Endothelial cell of umbilical vein (primary cell): ENCODE measurements at regions not wholly inside any gene's neighbourhood (a gene's known extent, or its start where the extent isn't known, plus 50 kb on each side); places are given as distances from the start of the nearest gene placed in this dataset.

ENCODE experiments used
- BruUV-seq: library from RNA; stranded (reverse); fragments of 400-500 nt; replicated peaks from 2 replicates; lab custom pipeline; 2021; lab: Mats Ljungman, UMichigan
- CTCF ChIA-PET: fragments of 300-600, 350-600 bp; sonication (Branson Sonifier 250); formaldehyde crosslinking; loops from one replicate; lab custom pipeline; 2021; ENCODE audit warnings: antibody characterized with exemption, inconsistent platforms; lab: Charles Lee
- POLR2A ChIA-PET: fragments of 300-600, 350-600 bp; sonication (Branson Sonifier 250); formaldehyde crosslinking; loops from one replicate; lab custom pipeline; 2021; ENCODE audit warnings: antibody characterized with exemption, inconsistent platforms; lab: Charles Lee
- DNase-seq: peaks from one replicate; pipeline ENCODE4 v3.0.0-alpha.2; 2011; ENCODE audit warnings: low read depth, low spot score
- FAIRE-seq: peaks from 2 replicates; lab custom pipeline; 2011; peaks lifted over from hg19 to GRCh38; lab: Jason Lieb, UNC
- H2AFZ ChIP-seq: 2 replicates; pipeline ENCODE4 v1.6.0; 2012; ENCODE audit warnings: low read depth, low read length, control low read depth, inconsistent platforms
- H3K27ac ChIP-seq: 2 replicates; pipeline ENCODE4 v1.5.1; 2011; ENCODE audit warnings: low read depth, mild to moderate bottlenecking, control low read depth, low read length, moderate library complexity; ENCODE audit not compliant: insufficient read depth
- H3K27me3 ChIP-seq, 2 experiments: 2 replicates each; pipeline versions ENCODE4 v1.6.0 to v1.6.1; 2011; ENCODE audit warnings: low read length in 2 of 2, mixed read lengths in 1 of 2; ENCODE audit not compliant: control insufficient read depth in 2 of 2, insufficient read depth in 2 of 2
- H3K36me3 ChIP-seq, 2 experiments: 2 replicates in 1 of 2; 3 replicates in 1 of 2; pipeline ENCODE4 v1.5.1; 2011; ENCODE audit warnings: low read length in 2 of 2, mild to moderate bottlenecking in 1 of 2, moderate library complexity in 1 of 2; ENCODE audit not compliant: control insufficient read depth in 2 of 2, insufficient read depth in 2 of 2; ENCODE audit errors: extremely low read depth in 1 of 2
- H3K4me1 ChIP-seq: 3 replicates; pipeline ENCODE4 v1.5.1; 2011; ENCODE audit warnings: mild to moderate bottlenecking, low read length; ENCODE audit not compliant: control insufficient read depth, insufficient read depth; ENCODE audit errors: extremely low read depth
- H3K4me2 ChIP-seq: 2 replicates; pipeline ENCODE4 v1.6.1; 2011; ENCODE audit warnings: low read length, control low read depth, mixed read lengths; ENCODE audit not compliant: insufficient read depth
- H3K4me3 ChIP-seq, 3 experiments: fragments of 200-600 bp in 1 of 3; sonication (generic), shearing (Covaris generic) in 1 of 3; replicated peaks in 1 of 3; 2 replicates each; pipeline ENCODE4 v1.5.1; 2011 to 2016; ENCODE audit warnings: control low read depth in 3 of 3, low read length in 3 of 3, mild to moderate bottlenecking in 2 of 3, inconsistent platforms in 1 of 3, low read depth in 1 of 3, moderate library complexity in 1 of 3; ENCODE audit not compliant: insufficient read depth in 1 of 3
- H3K79me2 ChIP-seq: 2 replicates; pipeline ENCODE4 v1.6.0; 2012; ENCODE audit warnings: low read length, inconsistent platforms; ENCODE audit not compliant: control insufficient read depth, insufficient read depth
- H3K9ac ChIP-seq: replicated peaks from 2 replicates; pipeline ENCODE3; 2011; ENCODE audit warnings: low read length, control low read depth; ENCODE audit not compliant: insufficient read depth; ENCODE audit errors: extremely low read depth
- H3K9me1 ChIP-seq: replicated peaks from 3 replicates; pipeline ENCODE4 v1.6.0; 2011; ENCODE audit warnings: mild to moderate bottlenecking, low read length; ENCODE audit not compliant: control insufficient read depth, insufficient read depth; ENCODE audit errors: extremely low read depth
- H3K9me3 ChIP-seq: replicated peaks from 2 replicates; pipeline ENCODE4 v1.5.1; 2012; ENCODE audit warnings: low read length, inconsistent platforms; ENCODE audit not compliant: control insufficient read depth, insufficient read depth
- H4K20me1 ChIP-seq: replicated peaks from 2 replicates; pipeline ENCODE3; 2011; ENCODE audit warnings: mild to moderate bottlenecking, low read length; ENCODE audit not compliant: control insufficient read depth, insufficient read depth; ENCODE audit errors: extremely low read depth
- FOS ChIP-seq: IDR thresholded peaks from 2 replicates; pipeline ENCODE4 v1.6.1; 2011; ENCODE audit warnings: mild to moderate bottlenecking, low read length, moderate library complexity, borderline replicate concordance; ENCODE audit not compliant: insufficient read depth
- GATA2 ChIP-seq: IDR thresholded peaks from 2 replicates; pipeline ENCODE4 v1.7.0; 2011; ENCODE audit warnings: low read depth, mild to moderate bottlenecking, moderate library complexity, mixed read lengths, low read length; ENCODE audit not compliant: insufficient read length, insufficient read depth
- dilution Hi-C: fragments of 300-500 bp; cut with MboI; formaldehyde crosslinking; loops from one replicate; pipeline ENCODE4 v1.15.0; 2019; ENCODE audit warnings: low sequenced_read_pairs; ENCODE audit not compliant: extremely low pct_ligation_motif_present
- intact Hi-C: fragments of 100-400 bp; cut with micrococcal nuclease; formaldehyde crosslinking; loops from one replicate; pipeline ENCODE4 v1.10.0; 2022
- TF ChIP-seq, protein P1 (sequence below), 2 donors: IDR thresholded peaks; 1 replicate in 1 of 2; 2 replicates in 1 of 2; pipeline ENCODE4 v1.5.1; 2011; ENCODE audit warnings: low read length in 2 of 2, mild to moderate bottlenecking in 2 of 2, moderate library complexity in 2 of 2, control low read depth in 1 of 2, inconsistent platforms in 1 of 2, low read depth in 1 of 2; ENCODE audit not compliant: insufficient read depth in 1 of 2; ENCODE audit errors: extremely low read depth in 1 of 2

- no peak for FAIRE-seq
- no TSS peak for BruUV-seq
- DNase-seq, result peak; percentile 19
Observed at GRCh38 chr11:134509381-134510232, 97.6 kb upstream of the B3GAT1 start.

More at GRCh38 chr11:134509381-134510232, 97.6 kb upstream of the B3GAT1 start:
- POLR2A ChIA-PET, result no interaction called here
- no peak overlapping the region for H2AFZ ChIP-seq
- peaks cover 14% of the 10 kb centered on the region for H3K4me1 ChIP-seq
- no peaks in the 10 kb centered on the region for H3K27me3 ChIP-seq
- no peaks in the 10 kb centered on the region for H3K9me3 ChIP-seq
- no peaks in the 10 kb centered on the region for H3K79me2 ChIP-seq
- CTCF ChIA-PET, result no interaction called here
- dilution Hi-C loops (no loop called here), intact Hi-C loops (no loop called here)
- no peak overlapping the region for H3K27ac ChIP-seq
- no peaks in the 10 kb centered on the region for H4K20me1 ChIP-seq
- H3K36me3 ChIP-seq, result no peaks in the 10 kb centered on the region
- TF ChIP-seq FOS, result peak; percentile 21
- TF ChIP-seq GATA2, result no peak
- TF ChIP-seq, protein P1, sequence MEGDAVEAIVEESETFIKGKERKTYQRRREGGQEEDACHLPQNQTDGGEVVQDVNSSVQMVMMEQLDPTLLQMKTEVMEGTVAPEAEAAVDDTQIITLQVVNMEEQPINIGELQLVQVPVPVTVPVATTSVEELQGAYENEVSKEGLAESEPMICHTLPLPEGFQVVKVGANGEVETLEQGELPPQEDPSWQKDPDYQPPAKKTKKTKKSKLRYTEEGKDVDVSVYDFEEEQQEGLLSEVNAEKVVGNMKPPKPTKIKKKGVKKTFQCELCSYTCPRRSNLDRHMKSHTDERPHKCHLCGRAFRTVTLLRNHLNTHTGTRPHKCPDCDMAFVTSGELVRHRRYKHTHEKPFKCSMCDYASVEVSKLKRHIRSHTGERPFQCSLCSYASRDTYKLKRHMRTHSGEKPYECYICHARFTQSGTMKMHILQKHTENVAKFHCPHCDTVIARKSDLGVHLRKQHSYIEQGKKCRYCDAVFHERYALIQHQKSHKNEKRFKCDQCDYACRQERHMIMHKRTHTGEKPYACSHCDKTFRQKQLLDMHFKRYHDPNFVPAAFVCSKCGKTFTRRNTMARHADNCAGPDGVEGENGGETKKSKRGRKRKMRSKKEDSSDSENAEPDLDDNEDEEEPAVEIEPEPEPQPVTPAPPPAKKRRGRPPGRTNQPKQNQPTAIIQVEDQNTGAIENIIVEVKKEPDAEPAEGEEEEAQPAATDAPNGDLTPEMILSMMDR (IDR thresholded peaks at IDR 0.05; ENCODE audit: extremely low read depth in 1 of 2, insufficient read depth in 1 of 2, low read depth in 1 of 2, low read length in 2 of 2), result no peak
- no peak overlapping the region for H3K4me3 ChIP-seq
- no peak overlapping the region for H3K4me2 ChIP-seq
- no peaks in the 10 kb centered on the region for H3K9me1 ChIP-seq
- H3K9ac ChIP-seq, result no peak overlapping the region
